ENCODE measurements at regions not wholly inside any gene's neighbourhood (a gene's known extent, or its start where the extent isn't known, plus 50 kb on each side); places are given as distances from the start of the nearest gene placed in this dataset.

DNA sequence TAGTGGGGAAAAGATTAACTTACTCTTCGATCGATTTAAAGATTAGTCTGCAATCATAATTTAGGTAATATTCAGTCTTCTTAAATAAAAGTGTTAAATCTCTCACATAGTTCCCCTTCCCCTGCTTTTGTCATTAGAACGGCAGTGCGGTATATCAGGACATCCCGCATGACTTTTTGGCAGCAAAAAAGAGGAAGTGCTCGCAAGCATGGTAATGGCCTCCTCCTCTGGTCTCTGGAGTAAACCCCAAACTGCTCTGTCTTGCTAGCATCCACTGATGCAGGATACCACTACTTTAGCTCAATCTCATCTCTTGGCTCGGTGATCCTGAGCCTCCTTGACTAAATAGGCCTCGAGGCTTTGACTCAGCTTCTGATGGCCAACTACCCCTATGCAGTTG, 78.7 kb upstream of the VAV3 start:
- Histone ChIP-seq H3K36me3 (no peaks in the 10 kb centered on the region), H3K27me3 (no peaks in the 10 kb centered on the region), H3K4me3 (replicated peaks in 1 of 3) (no peak overlapping the region), H3K27ac (no peak overlapping the region), H3K4me1 (peaks cover 0 to 5% of the 10 kb centered on the region in 2 donors), H3K9me3 (no peaks in the 10 kb centered on the region)
- WGBS, 2 donors: 76 to 90% methylated on average over 8 of the region's 8 CpGs
- TF ChIP-seq POLR2A (IDR thresholded peaks at IDR 0.05): no peak
- TF ChIP-seq, protein P1, sequence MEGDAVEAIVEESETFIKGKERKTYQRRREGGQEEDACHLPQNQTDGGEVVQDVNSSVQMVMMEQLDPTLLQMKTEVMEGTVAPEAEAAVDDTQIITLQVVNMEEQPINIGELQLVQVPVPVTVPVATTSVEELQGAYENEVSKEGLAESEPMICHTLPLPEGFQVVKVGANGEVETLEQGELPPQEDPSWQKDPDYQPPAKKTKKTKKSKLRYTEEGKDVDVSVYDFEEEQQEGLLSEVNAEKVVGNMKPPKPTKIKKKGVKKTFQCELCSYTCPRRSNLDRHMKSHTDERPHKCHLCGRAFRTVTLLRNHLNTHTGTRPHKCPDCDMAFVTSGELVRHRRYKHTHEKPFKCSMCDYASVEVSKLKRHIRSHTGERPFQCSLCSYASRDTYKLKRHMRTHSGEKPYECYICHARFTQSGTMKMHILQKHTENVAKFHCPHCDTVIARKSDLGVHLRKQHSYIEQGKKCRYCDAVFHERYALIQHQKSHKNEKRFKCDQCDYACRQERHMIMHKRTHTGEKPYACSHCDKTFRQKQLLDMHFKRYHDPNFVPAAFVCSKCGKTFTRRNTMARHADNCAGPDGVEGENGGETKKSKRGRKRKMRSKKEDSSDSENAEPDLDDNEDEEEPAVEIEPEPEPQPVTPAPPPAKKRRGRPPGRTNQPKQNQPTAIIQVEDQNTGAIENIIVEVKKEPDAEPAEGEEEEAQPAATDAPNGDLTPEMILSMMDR (IDR thresholded peaks at IDR 0.05): no peak
- no peak for DNase-seq
- intact Hi-C loops (cut with DNase I): no loop called here

DNA sequence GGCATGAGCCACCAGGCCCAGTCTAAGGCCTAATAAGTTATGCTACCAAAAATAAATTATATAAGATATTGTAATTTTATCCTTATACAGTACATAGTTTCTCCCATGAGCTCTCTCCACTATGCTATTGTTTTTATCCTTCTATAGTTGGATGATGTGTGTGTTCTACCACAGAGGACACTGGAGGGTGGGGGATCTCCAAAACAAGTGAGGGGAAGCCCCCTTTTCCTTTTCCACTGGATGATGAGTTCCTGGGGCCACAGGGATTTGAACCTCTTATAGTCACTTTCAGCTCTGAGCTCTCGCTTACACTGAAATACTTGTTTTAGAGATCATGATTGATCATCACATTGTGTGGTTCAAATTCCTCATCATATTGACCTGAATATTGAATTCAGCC, 77.6 kb upstream of the VAV3 start:
- Histone ChIP-seq H3K4me3 (replicated peaks in 1 of 3) (no peak overlapping the region), H3K27ac (no peak overlapping the region), H3K27me3 (no peaks in the 10 kb centered on the region), H3K4me1 (peaks cover 0 to 5% of the 10 kb centered on the region in 2 donors), H3K9me3 (no peaks in the 10 kb centered on the region), H3K36me3 (no peaks in the 10 kb centered on the region)
- 96 to 100% methylated on average over 1 of the region's 1 CpG for WGBS, 2 donors
- no peak for DNase-seq
- intact Hi-C loops (cut with DNase I): no loop called here
- no peak for TF ChIP-seq POLR2A (IDR thresholded peaks at IDR 0.05)
- TF ChIP-seq, protein P1 (IDR thresholded peaks at IDR 0.05): no peak

DNA sequence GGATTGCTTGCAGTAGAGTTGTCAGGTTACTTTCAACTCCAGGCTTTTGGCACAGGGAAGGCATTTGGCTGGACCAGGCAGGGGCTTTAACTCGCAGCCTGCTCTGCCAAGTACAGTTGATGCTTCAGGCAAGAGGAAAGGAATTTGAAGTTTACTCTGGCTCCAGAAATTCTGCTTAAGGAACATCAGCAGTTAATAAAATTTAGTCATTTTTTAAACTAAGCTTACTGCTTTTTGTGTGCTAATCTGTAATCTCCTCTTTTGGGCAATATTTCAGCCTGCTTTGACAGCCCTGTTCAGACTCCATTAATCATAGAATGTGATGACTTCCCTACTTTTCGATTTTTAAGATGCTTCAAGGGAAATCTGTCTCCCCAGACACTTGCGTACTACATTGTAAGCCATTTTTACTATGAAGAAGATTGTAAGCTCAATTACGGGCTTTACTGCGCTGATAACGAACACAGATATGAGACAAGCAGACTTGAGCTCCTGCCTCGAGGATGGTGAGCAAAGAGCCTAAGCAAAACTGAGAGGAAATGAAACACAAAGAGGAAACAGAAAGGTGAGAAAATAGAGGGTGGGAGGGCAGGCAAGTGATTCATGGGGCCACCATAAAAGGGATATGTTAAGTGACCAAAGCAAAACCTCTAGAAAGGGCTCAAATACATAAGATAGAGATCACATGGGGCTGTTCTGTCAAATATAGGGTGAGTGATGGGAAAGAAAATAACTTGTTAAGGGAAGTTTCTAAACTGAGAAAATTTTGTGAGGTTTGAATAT, 76.6 kb upstream of the VAV3 start:
- DNase-seq: peak; percentile 18 to 49
- Histone ChIP-seq H3K36me3 (no peaks in the 10 kb centered on the region), H3K9me3 (no peaks in the 10 kb centered on the region), H3K27ac (no peak overlapping the region), H3K4me3 (replicated peaks in 1 of 3) (no peak overlapping the region), H3K4me1 (peaks cover 0 to 5% of the 10 kb centered on the region in 2 donors), H3K27me3 (no peaks in the 10 kb centered on the region)
- intact Hi-C loops (cut with DNase I): no loop called here
- 56 to 62% methylated on average over 7 of the region's 7 CpGs for WGBS, 2 donors
- TF ChIP-seq, protein P1 (IDR thresholded peaks at IDR 0.05): no peak
- TF ChIP-seq POLR2A (IDR thresholded peaks at IDR 0.05): no peak

DNA sequence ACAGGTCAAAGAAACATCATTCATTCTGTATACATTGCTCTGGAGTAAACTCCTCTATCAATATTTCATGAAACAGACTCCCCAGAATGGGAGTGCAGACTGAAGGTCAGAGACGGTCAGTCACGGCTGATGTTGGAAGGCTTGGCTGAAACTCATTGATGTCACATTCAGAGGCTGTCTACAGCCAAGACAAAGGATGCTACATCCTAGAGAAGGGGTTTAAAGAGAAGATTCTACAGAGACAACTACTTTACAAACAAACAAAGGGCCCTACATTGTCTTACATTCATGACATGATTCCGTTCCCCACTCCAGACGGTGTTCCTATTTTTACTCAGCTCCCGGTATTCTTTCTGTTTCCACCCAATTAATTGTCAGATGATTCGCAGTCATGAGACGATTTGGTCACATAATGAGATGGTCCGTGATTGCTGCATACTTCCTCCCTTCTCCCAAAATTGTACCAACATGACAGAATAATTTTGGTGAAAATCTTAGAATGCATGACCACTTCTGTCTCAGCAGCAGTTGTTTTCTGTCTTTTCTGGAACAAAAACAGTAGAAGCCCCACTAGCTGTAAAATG, 73.8 kb upstream of the VAV3 start:
- Histone ChIP-seq H3K4me1 (peaks cover 8 to 10% of the 10 kb centered on the region in 2 donors), H3K27me3 (no peaks in the 10 kb centered on the region), H3K36me3 (no peaks in the 10 kb centered on the region), H3K4me3 (replicated peaks in 1 of 3) (no peak overlapping the region), H3K27ac (no peak overlapping the region), H3K9me3 (no peaks in the 10 kb centered on the region)
- intact Hi-C loops (cut with DNase I): no loop called here
- no peak for DNase-seq
- TF ChIP-seq POLR2A (IDR thresholded peaks at IDR 0.05): no peak
- TF ChIP-seq, protein P1 (IDR thresholded peaks at IDR 0.05): no peak
- WGBS, 2 donors: 85 to 95% methylated on average over 8 of the region's 8 CpGs

Data from thyroid gland (tissue), 4 donors.